Chondrocyte (in vitro differentiated cells): ENCODE measurements at regions not wholly inside any gene's neighbourhood (a gene's known extent, or its start where the extent isn't known, plus 50 kb on each side); places are given as distances from the start of the nearest gene placed in this dataset.

ENCODE experiments used
- DNase-seq: peaks from one replicate; pipeline ENCODE4 v3.0.0; 2021; ENCODE audit warnings: mixed read lengths, low spot score
- H3K27ac Mint-ChIP-seq: one replicate; pipeline ENCODE4 v1.8.0; 2021; ENCODE audit warnings: mild to moderate bottlenecking, moderate library complexity, mixed read lengths; ENCODE audit not compliant: unreplicated experiment
- H3K27me3 Mint-ChIP-seq: 2 replicates; pipeline ENCODE4 v1.8.0; 2021; ENCODE audit warnings: low read depth, mixed read lengths
- H3K36me3 Mint-ChIP-seq: 2 replicates; pipeline ENCODE4 v1.8.0; 2021; ENCODE audit warnings: low read depth, mixed read lengths
- H3K4me1 Mint-ChIP-seq: 2 replicates; pipeline ENCODE4 v1.8.0; 2021; ENCODE audit warnings: low read depth, mild to moderate bottlenecking, mixed read lengths
- H3K4me3 Mint-ChIP-seq: one replicate; pipeline ENCODE4 v1.8.0; 2021; ENCODE audit warnings: mild to moderate bottlenecking, moderate library complexity, mixed read lengths; ENCODE audit not compliant: unreplicated experiment
- H3K9me3 Mint-ChIP-seq: 2 replicates; pipeline ENCODE4 v1.8.0; 2021; ENCODE audit warnings: low read depth, mixed read lengths
- CTCF ChIP-seq: fragments of 200-600 bp; sonication (generic); IDR thresholded peaks from 2 replicates; pipeline ENCODE4 v1.5.0; 2021; ENCODE audit warnings: antibody characterized with exemption, mild to moderate bottlenecking, moderate library complexity

DNA sequence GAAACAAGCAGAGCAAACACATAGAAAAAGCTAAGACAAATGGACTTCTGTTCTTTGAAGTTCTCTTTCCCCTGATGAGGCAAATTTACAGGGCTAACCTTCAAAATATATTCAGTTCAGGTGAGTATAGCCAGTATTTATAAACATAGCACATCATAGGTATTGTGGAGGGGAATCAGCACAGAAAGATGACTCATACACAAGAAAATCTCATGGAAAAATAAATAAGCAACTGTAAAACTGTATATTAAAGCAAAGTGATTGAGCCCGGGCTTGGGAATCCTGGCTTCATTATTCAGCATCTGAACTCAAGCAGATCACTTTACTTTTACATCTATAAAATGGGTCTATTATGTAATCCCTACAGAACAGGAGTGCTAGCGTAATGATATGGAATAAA, 173.5 kb upstream of the PAPPA start:
- H3K27me3 Mint-ChIP-seq: no peaks in the 10 kb centered on the region

DNA sequence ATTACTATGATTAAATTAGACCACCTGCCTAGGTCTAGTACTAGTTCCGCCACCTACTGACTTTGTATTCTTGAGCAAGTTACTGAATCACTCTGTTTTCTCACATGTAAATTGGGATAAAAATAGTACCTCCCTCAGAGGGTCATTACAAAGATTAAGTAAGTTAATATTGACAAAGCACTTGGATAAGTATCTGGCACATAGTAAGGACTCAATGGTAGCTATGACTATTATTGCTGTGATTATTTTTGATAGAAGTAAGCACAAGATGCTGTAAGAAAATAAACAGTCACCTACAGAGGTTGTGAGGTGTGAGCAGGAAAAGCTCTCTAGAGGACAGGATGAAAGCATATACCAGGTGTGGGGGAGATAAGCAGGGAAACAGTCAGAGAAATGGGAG, 173.1 kb upstream of the PAPPA start:
- Mint-ChIP-seq H3K4me1 (peaks cover 19% of the 10 kb centered on the region), H3K27ac (no peak overlapping the region), H3K36me3 (peaks cover 2% of the 10 kb centered on the region), H3K4me3 (no peak overlapping the region), H3K27me3 (no peaks in the 10 kb centered on the region), H3K9me3 (peaks cover 6% of the 10 kb centered on the region)
- no peak for TF ChIP-seq CTCF
- DNase-seq: no peak

More for the DNA sequence above, 173.5 kb upstream of the PAPPA start:
- H3K27ac Mint-ChIP-seq: no peak overlapping the region
- no peak for TF ChIP-seq CTCF
- no peak overlapping the region for H3K4me3 Mint-ChIP-seq
- H3K36me3 Mint-ChIP-seq: peaks cover 2% of the 10 kb centered on the region
- DNase-seq: no peak
- peaks cover 6% of the 10 kb centered on the region for H3K9me3 Mint-ChIP-seq
- H3K4me1 Mint-ChIP-seq: peaks cover 19% of the 10 kb centered on the region

DNA sequence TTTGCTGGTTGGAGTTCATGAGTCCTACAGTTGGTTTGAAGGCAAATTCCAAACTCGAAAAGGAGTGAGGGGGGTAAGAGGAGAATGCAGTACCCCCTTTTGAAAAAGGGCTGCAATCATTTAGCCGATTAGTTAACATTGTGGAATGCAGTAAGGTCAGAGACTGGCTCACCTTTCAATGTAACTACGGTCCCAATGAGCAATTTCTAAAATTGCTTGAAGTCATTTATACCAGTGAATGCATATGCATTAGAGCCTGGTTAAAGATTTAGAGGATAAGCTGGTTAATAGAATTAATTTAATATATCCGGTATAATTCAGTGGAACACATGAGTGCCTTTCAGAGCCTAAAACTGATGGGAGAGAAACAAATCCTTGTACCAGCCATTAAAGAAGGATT, 172.6 kb upstream of the PAPPA start:
- TF ChIP-seq CTCF: no peak
- H3K27me3 Mint-ChIP-seq: no peaks in the 10 kb centered on the region
- no peak overlapping the region for H3K4me3 Mint-ChIP-seq
- DNase-seq: no peak
- H3K27ac Mint-ChIP-seq: no peak overlapping the region
- peaks cover 2% of the 10 kb centered on the region for H3K36me3 Mint-ChIP-seq
- H3K4me1 Mint-ChIP-seq: peaks cover 19% of the 10 kb centered on the region
- peaks cover 5% of the 10 kb centered on the region for H3K9me3 Mint-ChIP-seq

DNA sequence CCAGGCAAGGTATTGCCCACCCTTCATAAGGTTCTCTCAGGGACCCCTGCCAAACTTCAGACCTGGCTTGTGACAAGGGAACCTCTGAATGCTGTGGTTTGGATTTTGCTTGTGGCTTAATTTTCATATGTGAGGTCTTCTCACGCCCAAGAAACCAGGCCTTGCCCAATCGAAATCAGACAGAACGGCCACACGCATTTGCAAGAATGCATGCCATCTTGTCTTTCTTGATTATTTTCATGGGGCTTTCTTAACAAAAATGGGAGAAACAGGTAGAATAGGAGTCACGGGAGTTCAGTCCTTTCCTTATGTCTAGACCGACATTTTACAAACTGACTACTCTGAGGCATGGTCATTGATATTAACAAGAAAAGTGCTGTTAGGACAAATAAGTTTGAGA, 170.2 kb upstream of the PAPPA start:
- no peaks in the 10 kb centered on the region for H3K27me3 Mint-ChIP-seq
- DNase-seq: no peak
- H3K4me3 Mint-ChIP-seq: no peak overlapping the region
- H3K9me3 Mint-ChIP-seq: no peaks in the 10 kb centered on the region
- H3K36me3 Mint-ChIP-seq: no peaks in the 10 kb centered on the region
- peaks cover 4% of the 10 kb centered on the region for H3K4me1 Mint-ChIP-seq
- H3K27ac Mint-ChIP-seq: no peak overlapping the region
- no peak for TF ChIP-seq CTCF

DNA sequence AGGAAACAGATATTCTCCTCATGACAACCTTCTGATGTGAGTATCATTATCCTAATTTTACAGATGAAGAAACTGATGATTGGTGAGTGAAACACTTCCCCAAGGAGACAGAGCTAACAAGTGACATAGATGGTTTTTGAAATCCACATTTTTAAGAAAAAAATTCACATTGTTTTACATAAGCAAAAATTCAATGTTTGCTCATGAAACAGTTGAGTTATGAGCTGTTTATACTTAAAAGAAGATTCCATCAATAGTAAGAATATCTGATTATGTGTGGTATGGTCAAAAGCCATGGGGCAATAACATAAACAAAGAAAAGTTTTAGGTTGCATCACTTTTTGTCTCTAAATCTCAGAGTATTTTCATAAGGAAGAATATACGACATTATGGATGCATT, 167.9 kb upstream of the PAPPA start:
- Mint-ChIP-seq H3K4me3 (no peak overlapping the region), H3K27ac (no peak overlapping the region), H3K4me1 (peaks cover 10% of the 10 kb centered on the region), H3K27me3 (no peaks in the 10 kb centered on the region), H3K9me3 (no peaks in the 10 kb centered on the region), H3K36me3 (no peaks in the 10 kb centered on the region)
- no peak for TF ChIP-seq CTCF
- DNase-seq: no peak
